SJSA1 (cell line): ENCODE measurements at regions not wholly inside any gene's neighbourhood (a gene's known extent, or its start where the extent isn't known, plus 50 kb on each side); places are given as distances from the start of the nearest gene placed in this dataset.

Source experiments
- DNase-seq, 2 experiments: peaks; one replicate each; pipeline ENCODE4 v3.0.0-alpha.2; 2015 to 2020; ENCODE audit warnings: low spot score in 2 of 2, low read depth in 1 of 2
- H3K27ac ChIP-seq: fragments of 250-450 bp; sonication (Bioruptor Pico); 2 replicates; pipeline ENCODE4 v1.5.1; 2020; ENCODE audit warnings: mild to moderate bottlenecking, moderate library complexity
- H3K27me3 ChIP-seq: fragments of 250-450 bp; sonication (Bioruptor Pico); replicated peaks from 2 replicates; pipeline ENCODE4 v1.5.1; 2020; ENCODE audit warnings: mild to moderate bottlenecking, moderate library complexity
- H3K36me3 ChIP-seq: fragments of 250-450 bp; sonication (Bioruptor Pico); 2 replicates; pipeline ENCODE4 v1.5.1; 2020; ENCODE audit warnings: mild to moderate bottlenecking
- H3K4me1 ChIP-seq: fragments of 250-450 bp; sonication (Bioruptor Pico); replicated peaks from 2 replicates; pipeline ENCODE4 v1.6.1; 2021; ENCODE audit warnings: mild to moderate bottlenecking
- H3K4me3 ChIP-seq: fragments of 250-450 bp; sonication (Bioruptor Pico); 2 replicates; pipeline ENCODE4 v1.5.1; 2020; ENCODE audit warnings: mild to moderate bottlenecking
- H3K9me3 ChIP-seq: fragments of 250-450 bp; sonication (Bioruptor Pico); replicated peaks from 2 replicates; pipeline ENCODE4 v1.5.1; 2020; ENCODE audit warnings: mild to moderate bottlenecking

- H3K27ac ChIP-seq = peak overlapping the region; percentile 97
- no peaks in the 10 kb centered on the region for H3K27me3 ChIP-seq
- peaks cover 41% of the 10 kb centered on the region for H3K4me1 ChIP-seq
- no peak for DNase-seq
- H3K4me3 ChIP-seq = no peak overlapping the region
- H3K36me3 ChIP-seq = no peaks in the 10 kb centered on the region
- peaks cover 3% of the 10 kb centered on the region; the same call in 1 of the 2 replicates for H3K9me3 ChIP-seq
Measured at GRCh38 chr14:51538973-51539372, 112.7 kb upstream of the FRMD6 start.

GRCh38 chr14:51539571-51540037, 112.1 kb upstream of the FRMD6 start:
- no peak overlapping the region for H3K4me3 ChIP-seq
- DNase-seq = peak; percentile 86 to 97
- no peaks in the 10 kb centered on the region for H3K36me3 ChIP-seq
- peaks cover 3% of the 10 kb centered on the region; the same call in 1 of the 2 replicates for H3K9me3 ChIP-seq
- peaks cover 39% of the 10 kb centered on the region for H3K4me1 ChIP-seq
- peak overlapping the region; percentile 97 for H3K27ac ChIP-seq
- H3K27me3 ChIP-seq = no peaks in the 10 kb centered on the region

GRCh38 chr14:51540364-51540763, 111.3 kb upstream of the FRMD6 start:
- H3K4me1 ChIP-seq = peaks cover 44% of the 10 kb centered on the region
- no peaks in the 10 kb centered on the region for H3K27me3 ChIP-seq
- DNase-seq = no peak
- peak overlapping the region; percentile 97 for H3K27ac ChIP-seq
- peaks cover 3% of the 10 kb centered on the region; the same call in 1 of the 2 replicates for H3K9me3 ChIP-seq
- H3K4me3 ChIP-seq = no peak overlapping the region
- no peaks in the 10 kb centered on the region for H3K36me3 ChIP-seq

GRCh38 chr14:51544471-51544870, 107.2 kb upstream of the FRMD6 start:
- H3K4me3 ChIP-seq = no peak overlapping the region
- peaks cover 66% of the 10 kb centered on the region for H3K4me1 ChIP-seq
- H3K27me3 ChIP-seq = no peaks in the 10 kb centered on the region
- no peak for DNase-seq
- H3K27ac ChIP-seq = peak overlapping the region; percentile 62
- no peaks in the 10 kb centered on the region for H3K9me3 ChIP-seq
- no peaks in the 10 kb centered on the region for H3K36me3 ChIP-seq

- peak overlapping the region; percentile 62 for H3K27ac ChIP-seq
Measured at GRCh38 chr14:51544901-51545300, 106.8 kb upstream of the FRMD6 start.

GRCh38 chr14:51545396-51545795, 106.3 kb upstream of the FRMD6 start:
- peaks cover 57% of the 10 kb centered on the region for H3K4me1 ChIP-seq
- H3K27ac ChIP-seq = peak overlapping the region; percentile 62
- no peaks in the 10 kb centered on the region for H3K9me3 ChIP-seq
- DNase-seq = peak in 1 of 2 experiments; percentile 44
- no peaks in the 10 kb centered on the region for H3K27me3 ChIP-seq
- no peak overlapping the region for H3K4me3 ChIP-seq
- no peaks in the 10 kb centered on the region for H3K36me3 ChIP-seq

More at GRCh38 chr14:51544901-51545300, 106.8 kb upstream of the FRMD6 start:
- Histone ChIP-seq H3K9me3 (no peaks in the 10 kb centered on the region), H3K4me3 (no peak overlapping the region), H3K4me1 (peaks cover 62% of the 10 kb centered on the region), H3K36me3 (no peaks in the 10 kb centered on the region), H3K27me3 (no peaks in the 10 kb centered on the region)
- no peak for DNase-seq

- Histone ChIP-seq H3K4me1 (peaks cover 53% of the 10 kb centered on the region), H3K27me3 (no peaks in the 10 kb centered on the region), H3K27ac (peak overlapping the region; percentile 62), H3K36me3 (no peaks in the 10 kb centered on the region), H3K9me3 (no peaks in the 10 kb centered on the region), H3K4me3 (no peak overlapping the region)
- DNase-seq = no peak
Measured at GRCh38 chr14:51546099-51546498, 105.6 kb upstream of the FRMD6 start.

GRCh38 chr14:51546603-51547258, 105.0 kb upstream of the FRMD6 start:
- no peaks in the 10 kb centered on the region for H3K36me3 ChIP-seq
- H3K4me3 ChIP-seq = no peak overlapping the region
- DNase-seq = no peak
- no peaks in the 10 kb centered on the region for H3K27me3 ChIP-seq
- H3K27ac ChIP-seq = peak overlapping the region; percentile 94
- peaks cover 48% of the 10 kb centered on the region for H3K4me1 ChIP-seq
- H3K9me3 ChIP-seq = no peaks in the 10 kb centered on the region

- Histone ChIP-seq H3K4me1 (peaks cover 50% of the 10 kb centered on the region), H3K27me3 (no peaks in the 10 kb centered on the region), H3K27ac (peak overlapping the region; percentile 94), H3K9me3 (no peaks in the 10 kb centered on the region), H3K4me3 (no peak overlapping the region), H3K36me3 (no peaks in the 10 kb centered on the region)
- peak; percentile 83 to 92 for DNase-seq
Measured at GRCh38 chr14:51547260-51547659, 104.5 kb upstream of the FRMD6 start.

GRCh38 chr14:51547701-51548100, 104.0 kb upstream of the FRMD6 start:
- Histone ChIP-seq H3K27me3 (no peaks in the 10 kb centered on the region), H3K9me3 (no peaks in the 10 kb centered on the region), H3K27ac (peak overlapping the region; percentile 94), H3K4me3 (no peak overlapping the region), H3K4me1 (peaks cover 54% of the 10 kb centered on the region), H3K36me3 (no peaks in the 10 kb centered on the region)
- DNase-seq = no peak

- peaks cover 59% of the 10 kb centered on the region for H3K4me1 ChIP-seq
- no peaks in the 10 kb centered on the region for H3K36me3 ChIP-seq
- no peaks in the 10 kb centered on the region for H3K9me3 ChIP-seq
- no peak overlapping the region for H3K4me3 ChIP-seq
- no peaks in the 10 kb centered on the region for H3K27me3 ChIP-seq
- peak overlapping the region; percentile 94 for H3K27ac ChIP-seq
- no peak for DNase-seq
Measured at GRCh38 chr14:51548187-51548586, 103.5 kb upstream of the FRMD6 start.

GRCh38 chr14:51550636-51551035, 101.1 kb upstream of the FRMD6 start:
- no peaks in the 10 kb centered on the region for H3K36me3 ChIP-seq
- H3K4me3 ChIP-seq = no peak overlapping the region
- peaks cover 65% of the 10 kb centered on the region for H3K4me1 ChIP-seq
- H3K27me3 ChIP-seq = no peaks in the 10 kb centered on the region
- no peaks in the 10 kb centered on the region for H3K9me3 ChIP-seq
- no peak overlapping the region for H3K27ac ChIP-seq
- DNase-seq = no peak

GRCh38 chr14:51552275-51552674, 99.4 kb upstream of the FRMD6 start:
- peak overlapping the region; percentile 96; the same call in 1 of the 2 replicates for H3K27ac ChIP-seq
- H3K36me3 ChIP-seq = no peaks in the 10 kb centered on the region
- H3K27me3 ChIP-seq = no peaks in the 10 kb centered on the region
- DNase-seq = no peak
- no peaks in the 10 kb centered on the region for H3K9me3 ChIP-seq
- H3K4me3 ChIP-seq = no peak overlapping the region
- peaks cover 55% of the 10 kb centered on the region for H3K4me1 ChIP-seq

- no peak overlapping the region for H3K4me3 ChIP-seq
- H3K9me3 ChIP-seq = no peaks in the 10 kb centered on the region
- H3K27me3 ChIP-seq = no peaks in the 10 kb centered on the region
- no peak for DNase-seq
- H3K36me3 ChIP-seq = no peaks in the 10 kb centered on the region
- H3K4me1 ChIP-seq = peaks cover 50% of the 10 kb centered on the region
- H3K27ac ChIP-seq = peak overlapping the region; percentile 96
Measured at GRCh38 chr14:51552768-51553404, 98.8 kb upstream of the FRMD6 start.
